ENCODE measurements at regions not wholly inside any gene's neighbourhood (a gene's known extent, or its start where the extent isn't known, plus 50 kb on each side); places are given as distances from the start of the nearest gene placed in this dataset.

DNA sequence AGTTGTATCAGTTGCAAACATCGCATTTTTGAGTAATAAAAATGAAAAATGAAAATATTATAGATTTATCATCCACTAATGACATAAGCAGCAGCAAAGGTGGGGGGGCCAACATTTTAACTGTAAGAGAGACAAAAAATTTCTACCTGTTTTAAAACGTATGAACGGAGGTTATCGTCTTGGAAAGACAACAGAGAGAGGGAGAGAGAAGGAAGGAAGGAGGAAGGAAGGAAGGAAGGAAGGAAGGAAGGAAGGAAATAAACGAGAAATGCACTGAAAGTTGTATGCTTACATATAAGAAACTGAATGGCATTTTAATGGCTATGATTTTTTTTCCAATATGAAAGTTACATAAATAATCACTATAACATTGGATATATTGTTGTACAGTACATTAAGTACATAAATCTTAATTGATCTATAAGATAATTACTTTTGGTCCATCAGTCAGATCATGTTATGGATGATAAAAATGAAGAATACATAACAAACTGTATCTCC lies 862.8 kb upstream of the SLITRK1 start:
- no peaks in the 10 kb centered on the region for H3K36me3 ChIP-seq (ENCODE audit: control insufficient read depth in 1 of 2, insufficient read depth in 2 of 2, low read length in 2 of 2)
- ChIA-PET POLR2A (no interaction called here), RAD21 (ENCODE audit: low non-redundant PET in 1 of 2, low total read pairs in 2 of 2, uncharacterized antibody in 2 of 2, unreplicated experiment in 2 of 2) (no interaction called here), CTCF (no interaction called here)
- TF ChIP-seq TCF7L2 (IDR thresholded peaks at IDR 0.05; ENCODE audit: borderline replicate concordance, extremely low read depth, insufficient read depth, insufficient read length) = no peak
- no peak for TF ChIP-seq POLR2AphosphoS5 (IDR thresholded peaks at IDR 0.05; ENCODE audit: low read depth, low read length)
- no peak for TF ChIP-seq SRF (IDR thresholded peaks at IDR 0.05; ENCODE audit: low read depth)
- TF ChIP-seq, protein P1, sequence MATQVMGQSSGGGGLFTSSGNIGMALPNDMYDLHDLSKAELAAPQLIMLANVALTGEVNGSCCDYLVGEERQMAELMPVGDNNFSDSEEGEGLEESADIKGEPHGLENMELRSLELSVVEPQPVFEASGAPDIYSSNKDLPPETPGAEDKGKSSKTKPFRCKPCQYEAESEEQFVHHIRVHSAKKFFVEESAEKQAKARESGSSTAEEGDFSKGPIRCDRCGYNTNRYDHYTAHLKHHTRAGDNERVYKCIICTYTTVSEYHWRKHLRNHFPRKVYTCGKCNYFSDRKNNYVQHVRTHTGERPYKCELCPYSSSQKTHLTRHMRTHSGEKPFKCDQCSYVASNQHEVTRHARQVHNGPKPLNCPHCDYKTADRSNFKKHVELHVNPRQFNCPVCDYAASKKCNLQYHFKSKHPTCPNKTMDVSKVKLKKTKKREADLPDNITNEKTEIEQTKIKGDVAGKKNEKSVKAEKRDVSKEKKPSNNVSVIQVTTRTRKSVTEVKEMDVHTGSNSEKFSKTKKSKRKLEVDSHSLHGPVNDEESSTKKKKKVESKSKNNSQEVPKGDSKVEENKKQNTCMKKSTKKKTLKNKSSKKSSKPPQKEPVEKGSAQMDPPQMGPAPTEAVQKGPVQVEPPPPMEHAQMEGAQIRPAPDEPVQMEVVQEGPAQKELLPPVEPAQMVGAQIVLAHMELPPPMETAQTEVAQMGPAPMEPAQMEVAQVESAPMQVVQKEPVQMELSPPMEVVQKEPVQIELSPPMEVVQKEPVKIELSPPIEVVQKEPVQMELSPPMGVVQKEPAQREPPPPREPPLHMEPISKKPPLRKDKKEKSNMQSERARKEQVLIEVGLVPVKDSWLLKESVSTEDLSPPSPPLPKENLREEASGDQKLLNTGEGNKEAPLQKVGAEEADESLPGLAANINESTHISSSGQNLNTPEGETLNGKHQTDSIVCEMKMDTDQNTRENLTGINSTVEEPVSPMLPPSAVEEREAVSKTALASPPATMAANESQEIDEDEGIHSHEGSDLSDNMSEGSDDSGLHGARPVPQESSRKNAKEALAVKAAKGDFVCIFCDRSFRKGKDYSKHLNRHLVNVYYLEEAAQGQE (IDR thresholded peaks at IDR 0.05; ENCODE audit: low read depth) = no peak
- TF ChIP-seq EGR1 (IDR thresholded peaks at IDR 0.05; ENCODE audit: low read depth) = no peak
- TF ChIP-seq CEBPB (IDR thresholded peaks at IDR 0.05; ENCODE audit: low read depth) = no peak
- no peak for TF ChIP-seq EZH2phosphoT487 (IDR thresholded peaks at IDR 0.05; ENCODE audit: borderline replicate concordance)
- no peak for TF ChIP-seq CBX3 (IDR thresholded peaks at IDR 0.05; ENCODE audit: low read depth)
- no peak for TF ChIP-seq POLR2A (IDR thresholded peaks at IDR 0.05; ENCODE audit: borderline replicate concordance, extremely low read depth, insufficient read depth, insufficient read length)
- no peak overlapping the region for H3K9ac ChIP-seq (ENCODE audit: low read length)
- no peaks in the 10 kb centered on the region for H3K4me1 ChIP-seq (ENCODE audit: control insufficient read depth in 1 of 2, insufficient read depth in 2 of 2, low read length in 2 of 2)
- H3K79me2 ChIP-seq (ENCODE audit: insufficient read depth, low read length) = no peaks in the 10 kb centered on the region
- no TSS peak for BruUV-seq (replicated peaks)
- no peaks in the 10 kb centered on the region; the same call in 1 of the 2 replicates for H4K20me1 ChIP-seq (ENCODE audit: insufficient read depth)
- no peaks in the 10 kb centered on the region for H3K9me2 ChIP-seq (ENCODE audit: insufficient read depth)
- DNase-seq (ENCODE audit: low read depth, low spot score) (no peak), ATAC-seq (no peak)
- H2AFZ ChIP-seq (ENCODE audit: low read depth, low read length, poor library complexity, severe bottlenecking) = no peak overlapping the region
- intact Hi-C loops (cut with micrococcal nuclease) = no loop called here
- H3K4me2 ChIP-seq (ENCODE audit: low read length) = no peak overlapping the region
- H3K9me3 ChIP-seq (ENCODE audit: control insufficient read depth in 1 of 2, insufficient read depth in 1 of 2, low read depth in 1 of 2, low read length in 2 of 2) = no peaks in the 10 kb centered on the region
- H3K4me3 ChIP-seq (replicated peaks in 1 of 2; ENCODE audit: low read depth in 1 of 2, low read length in 2 of 2) = no peak overlapping the region
- no peak overlapping the region for H3K27ac ChIP-seq (ENCODE audit: low read depth, low read length)
- no peaks in the 10 kb centered on the region for H3K27me3 ChIP-seq (ENCODE audit: insufficient read depth, low read length)

Data from HCT116 (cell line).